ENCODE measurements at regions not wholly inside any gene's neighbourhood (a gene's known extent, or its start where the extent isn't known, plus 50 kb on each side); places are given as distances from the start of the nearest gene placed in this dataset.

DNA sequence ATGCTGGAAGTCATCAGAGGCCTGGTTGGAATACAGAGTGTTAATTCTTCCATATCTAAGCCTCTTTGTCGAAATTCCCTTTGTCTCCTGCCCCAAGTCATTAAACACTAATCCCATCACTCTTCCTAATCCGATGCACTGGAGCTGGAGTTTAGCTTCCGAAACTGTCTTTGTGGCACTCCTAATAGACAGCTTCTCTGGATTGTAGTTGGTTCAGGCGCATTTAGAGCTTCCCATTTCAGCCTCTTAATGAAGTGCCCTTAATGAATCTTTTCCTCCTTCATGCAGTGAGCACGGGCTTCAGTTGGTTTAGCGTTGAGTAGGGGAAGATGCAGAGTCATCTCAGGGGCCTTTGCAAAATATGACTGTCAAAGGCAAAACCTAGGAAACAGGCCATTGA is 72.2 kb upstream of the MEIS1 start:
- no peak for DNase-seq (ENCODE audit: low spot score)
- TF ChIP-seq CTCF (IDR thresholded peaks at IDR 0.05) = no peak
- H3K27ac ChIP-seq = no peak overlapping the region
- no peak overlapping the region for H3K4me3 ChIP-seq

GRCh38 chr2:66346231-66346664 is 88.7 kb upstream of the MEIS1 start:
- TF ChIP-seq CTCF (IDR thresholded peaks at IDR 0.05) = no peak
- no peak for DNase-seq (ENCODE audit: low spot score)
- Histone ChIP-seq H3K4me3 (no peak overlapping the region), H3K27ac (no peak overlapping the region)

DNA sequence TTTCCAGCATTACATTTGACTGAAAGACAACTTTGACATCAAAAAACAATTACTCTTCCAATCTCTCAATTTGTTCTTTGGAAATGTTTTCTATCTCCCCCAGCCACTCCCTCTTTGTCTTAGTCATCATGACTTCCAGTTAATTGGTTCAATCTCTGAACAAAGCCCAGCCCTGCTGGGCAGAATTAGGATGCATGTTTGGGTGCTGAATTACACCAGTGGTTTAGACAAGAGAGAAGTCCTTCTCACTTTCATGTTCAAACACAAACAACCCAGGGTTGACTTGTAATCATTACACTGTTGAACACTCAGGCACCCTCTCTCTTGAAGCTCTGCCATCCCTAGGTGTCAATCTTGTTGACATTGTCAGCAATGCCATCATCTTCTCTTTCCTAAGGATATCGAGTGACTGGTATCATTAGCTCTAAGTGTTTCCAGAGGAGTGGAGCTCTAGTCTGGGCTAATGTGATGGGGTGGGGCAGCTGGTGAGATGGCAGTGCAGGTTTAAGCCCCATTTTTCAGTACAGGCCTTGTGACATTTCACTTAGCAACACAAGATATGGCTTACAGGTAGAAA is 90.8 kb upstream of the MEIS1 start:
- Histone ChIP-seq H3K4me3 (no peak overlapping the region), H3K27ac (no peak overlapping the region)
- no peak for TF ChIP-seq CTCF (IDR thresholded peaks at IDR 0.05)
- no peak for DNase-seq (ENCODE audit: low spot score)

DNA sequence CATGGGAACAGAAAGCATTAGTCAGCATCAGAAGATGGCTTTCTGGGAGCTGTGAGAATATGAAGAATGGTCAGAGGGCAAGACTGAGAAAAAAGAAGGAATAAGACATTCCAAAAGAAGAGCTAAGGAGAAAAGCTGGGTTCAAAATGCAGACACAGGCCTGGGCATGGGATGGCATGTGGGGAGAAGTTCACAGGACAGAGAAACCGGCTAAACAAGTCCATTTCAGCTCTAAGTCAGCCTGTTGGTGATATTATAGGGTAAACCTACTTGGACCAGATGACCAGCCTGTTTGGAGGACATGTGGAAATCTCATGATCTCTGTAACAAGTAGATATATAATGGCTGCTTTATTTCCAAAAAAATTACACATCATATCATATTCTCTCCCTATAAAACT is 91.7 kb upstream of the MEIS1 start:
- no peak overlapping the region for H3K27ac ChIP-seq
- no peak overlapping the region for H3K4me3 ChIP-seq
- TF ChIP-seq CTCF (IDR thresholded peaks at IDR 0.05) = no peak
- no peak for DNase-seq (ENCODE audit: low spot score)

GRCh38 chr2:66340521-66340920 is 94.4 kb upstream of the MEIS1 start:
- TF ChIP-seq CTCF (IDR thresholded peaks at IDR 0.05) = no peak
- Histone ChIP-seq H3K4me3 (no peak overlapping the region), H3K27ac (no peak overlapping the region)
- DNase-seq (ENCODE audit: low spot score) = no peak

- no peak for DNase-seq (ENCODE audit: low spot score)
- no peak overlapping the region for H3K27ac ChIP-seq
- H3K4me3 ChIP-seq = no peak overlapping the region
- TF ChIP-seq CTCF (IDR thresholded peaks at IDR 0.05) = no peak
Measured at GRCh38 chr2:66334237-66335029, 100.5 kb upstream of the MEIS1 start.

- DNase-seq (ENCODE audit: low spot score) = no peak
- H3K27ac ChIP-seq = no peak overlapping the region
- TF ChIP-seq CTCF (IDR thresholded peaks at IDR 0.05) = no peak
- no peak overlapping the region for H3K4me3 ChIP-seq
Measured at GRCh38 chr2:66331176-66331575, 103.7 kb upstream of the MEIS1 start.

Measured in coronary artery (tissue), 2 donors.